ENCODE measurements at regions not wholly inside any gene's neighbourhood (a gene's known extent, or its start where the extent isn't known, plus 50 kb on each side); places are given as distances from the start of the nearest gene placed in this dataset.

GRCh38 chr4:100876546-100876945, 358.7 kb upstream of the EMCN start:
- Histone ChIP-seq H4K8ac (ENCODE audit: low read depth in 2 of 2, low read length in 2 of 2) (no peak overlapping the region), H3K4me3 (ENCODE audit: insufficient read depth, low read depth, low read length) (no peak overlapping the region), H3K27ac (ENCODE audit: insufficient read depth, low read length) (no peak overlapping the region), H2BK120ac (ENCODE audit: low read depth, low read length) (no peak overlapping the region), H3K36me3 (ENCODE audit: control insufficient read depth, insufficient read depth, low read length) (no peaks in the 10 kb centered on the region), H3K4me2 (ENCODE audit: low read depth, low read length) (no peak overlapping the region), H3K4me1 (ENCODE audit: control insufficient read depth, insufficient read depth, low read length) (no peaks in the 10 kb centered on the region), H4K20me1 (ENCODE audit: insufficient read depth, low read length) (no peaks in the 10 kb centered on the region), H3K23ac (ENCODE audit: low read depth, low read length) (no peak overlapping the region), H3K9me3 (ENCODE audit: control insufficient read depth, insufficient read depth, low read length) (no peaks in the 10 kb centered on the region), H3K18ac (ENCODE audit: low read depth, low read length) (no peak overlapping the region), H3K56ac (ENCODE audit: extremely low read depth, insufficient read depth, low read length) (no peak overlapping the region), H2AK9ac (replicated peaks; ENCODE audit: low read depth, low read length, poor library complexity) (no peak overlapping the region), H2AK5ac (ENCODE audit: low read depth, low read length) (no peak overlapping the region), H2BK20ac (ENCODE audit: low read depth, low read length) (no peak overlapping the region), H2BK5ac (ENCODE audit: low read depth, low read length, poor library complexity, severe bottlenecking) (no peak overlapping the region), H3K9ac (ENCODE audit: low read depth, low read length) (no peak overlapping the region), H4K5ac (ENCODE audit: low read depth, low read length) (no peak overlapping the region), H3K9me1 (ENCODE audit: insufficient read depth, low read length) (no peaks in the 10 kb centered on the region), H3K79me1 (ENCODE audit: low read depth in 1 of 2, low read length in 2 of 2) (no peaks in the 10 kb centered on the region), H4K91ac (ENCODE audit: insufficient read depth, low read depth, low read length) (no peak overlapping the region), H3K14ac (replicated peaks; ENCODE audit: low read depth, low read length) (no peak overlapping the region), H2AFZ (replicated peaks; ENCODE audit: low read length, poor library complexity) (no peak overlapping the region), H3K27me3 (ENCODE audit: control insufficient read depth, insufficient read depth, low read length) (no peaks in the 10 kb centered on the region), H3K4ac (ENCODE audit: low read depth, low read length) (no peak overlapping the region), H2BK15ac (ENCODE audit: low read depth, low read length) (no peak overlapping the region)
- dilution Hi-C loops (cut with HindIII; ENCODE audit: low sequenced_read_pairs, unreplicated experiment) (no loop called here), in situ Hi-C loops (cut with MboI; ENCODE audit: low sequenced_read_pairs) (no loop called here), intact Hi-C loops (cut with micrococcal nuclease) (no loop called here)
- POLR2A ChIA-PET (ENCODE audit: unreplicated experiment), result no interaction called here
- no peak for TF ChIP-seq ELK1 (IDR thresholded peaks at IDR 0.05; ENCODE audit: borderline replicate concordance, low read depth, low read length)
- no peak for TF ChIP-seq CTCF (conservative IDR thresholded peaks at IDR 0.05; ENCODE audit: low read depth, low read length)
- no peak for TF ChIP-seq BHLHE40 (IDR thresholded peaks at IDR 0.05; ENCODE audit: low read depth, low read length)
- TF ChIP-seq NFE2L2 (IDR thresholded peaks at IDR 0.05; ENCODE audit: low read depth, low read length), result no peak
- TF ChIP-seq SMC3 (IDR thresholded peaks at IDR 0.05; ENCODE audit: low read depth, low read length), result no peak
- TF ChIP-seq RCOR1 (IDR thresholded peaks at IDR 0.05; ENCODE audit: insufficient replicate concordance, low read length), result no peak
- TF ChIP-seq RFX5 (IDR thresholded peaks at IDR 0.05; ENCODE audit: low read depth, low read length), result no peak
- TF ChIP-seq CEBPB (IDR thresholded peaks at IDR 0.05; ENCODE audit: low read depth, low read length), result no peak
- TF ChIP-seq CHD1 (IDR thresholded peaks at IDR 0.05; ENCODE audit: low read depth, low read length), result no peak
- TF ChIP-seq FOS (IDR thresholded peaks at IDR 0.05; ENCODE audit: low read depth, low read length), result no peak
- TF ChIP-seq USF2 (IDR thresholded peaks at IDR 0.05; ENCODE audit: low read depth, low read length), result no peak
- no peak for TF ChIP-seq MXI1 (IDR thresholded peaks at IDR 0.05; ENCODE audit: borderline replicate concordance, low read depth, low read length)
- TF ChIP-seq MAFK (IDR thresholded peaks at IDR 0.05; ENCODE audit: low read depth, low read length), result no peak
- no peak for TF ChIP-seq POLR2A (IDR thresholded peaks at IDR 0.05; ENCODE audit: low read depth, low read length)
- TF ChIP-seq MAZ (IDR thresholded peaks at IDR 0.05; ENCODE audit: borderline replicate concordance, low read depth, low read length), result no peak
- TF ChIP-seq RAD21 (IDR thresholded peaks at IDR 0.05; ENCODE audit: low read length), result no peak
- no peak for DNase-seq
- CTCF ChIA-PET, result no interaction called here
- no TSS peak for BruUV-seq (replicated peaks)
- ATAC-seq (ENCODE audit: low read depth), result no peak

Measured in IMR-90 (cell line).